Prostate gland (tissue), 2 donors: ENCODE measurements at regions not wholly inside any gene's neighbourhood (a gene's known extent, or its start where the extent isn't known, plus 50 kb on each side); places are given as distances from the start of the nearest gene placed in this dataset.

Experiments
- POLR2A ChIP-seq: fragments of 450-650 bp; IDR thresholded peaks from one replicate; pipeline ENCODE4 v1.6.1; 2016; ENCODE audit warnings: antibody characterized with exemption, mild to moderate bottlenecking
- TF ChIP-seq, protein P1 (sequence below), 4 experiments: fragments of 200-600 bp in 2 of 4; fragments of 450-650 bp in 2 of 4; sonication (generic) in 2 of 4; IDR thresholded peaks; 1 replicate in 3 of 4; 2 replicates in 1 of 4; pipeline ENCODE4 v1.5.1; 2016 to 2019; ENCODE audit warnings: antibody characterized with exemption in 4 of 4, mild to moderate bottlenecking in 2 of 4, moderate library complexity in 2 of 4

DNA sequence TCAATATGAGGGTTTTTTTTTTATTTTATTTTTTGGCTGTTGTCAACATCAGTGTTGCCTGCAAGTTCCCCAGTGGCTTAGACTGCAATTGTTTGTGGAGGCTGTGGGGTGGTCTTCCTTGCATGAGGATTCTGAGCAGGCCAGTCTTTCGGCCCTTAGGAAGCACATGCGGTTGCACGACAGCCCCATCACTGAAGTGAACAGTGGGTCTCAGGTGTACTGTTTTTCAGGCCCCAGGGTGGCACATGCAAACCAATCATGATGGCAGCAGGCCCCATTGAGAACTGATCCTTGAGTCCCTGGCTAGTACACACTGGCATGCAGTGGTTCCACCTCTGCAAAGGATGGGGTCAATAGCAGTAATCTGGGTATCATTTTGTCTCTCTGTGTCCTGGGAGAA lies 768.7 kb downstream of the EPHA3 start:
- TF ChIP-seq, protein P1, sequence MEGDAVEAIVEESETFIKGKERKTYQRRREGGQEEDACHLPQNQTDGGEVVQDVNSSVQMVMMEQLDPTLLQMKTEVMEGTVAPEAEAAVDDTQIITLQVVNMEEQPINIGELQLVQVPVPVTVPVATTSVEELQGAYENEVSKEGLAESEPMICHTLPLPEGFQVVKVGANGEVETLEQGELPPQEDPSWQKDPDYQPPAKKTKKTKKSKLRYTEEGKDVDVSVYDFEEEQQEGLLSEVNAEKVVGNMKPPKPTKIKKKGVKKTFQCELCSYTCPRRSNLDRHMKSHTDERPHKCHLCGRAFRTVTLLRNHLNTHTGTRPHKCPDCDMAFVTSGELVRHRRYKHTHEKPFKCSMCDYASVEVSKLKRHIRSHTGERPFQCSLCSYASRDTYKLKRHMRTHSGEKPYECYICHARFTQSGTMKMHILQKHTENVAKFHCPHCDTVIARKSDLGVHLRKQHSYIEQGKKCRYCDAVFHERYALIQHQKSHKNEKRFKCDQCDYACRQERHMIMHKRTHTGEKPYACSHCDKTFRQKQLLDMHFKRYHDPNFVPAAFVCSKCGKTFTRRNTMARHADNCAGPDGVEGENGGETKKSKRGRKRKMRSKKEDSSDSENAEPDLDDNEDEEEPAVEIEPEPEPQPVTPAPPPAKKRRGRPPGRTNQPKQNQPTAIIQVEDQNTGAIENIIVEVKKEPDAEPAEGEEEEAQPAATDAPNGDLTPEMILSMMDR (IDR thresholded peaks at IDR 0.05), result no peak
- no peak for TF ChIP-seq POLR2A
